Endothelial cell of umbilical vein (primary cell): ENCODE measurements at regions not wholly inside any gene's neighbourhood (a gene's known extent, or its start where the extent isn't known, plus 50 kb on each side); places are given as distances from the start of the nearest gene placed in this dataset.

Experiments
- POLR2AphosphoS5 ChIP-seq: IDR thresholded peaks from 2 replicates; pipeline ENCODE4 v1.6.1; 2012; ENCODE audit warnings: low read depth, mild to moderate bottlenecking, control low read depth, low read length, moderate library complexity; ENCODE audit not compliant: insufficient read depth
- TF ChIP-seq, protein P1 (sequence below): IDR thresholded peaks from 2 replicates; pipeline ENCODE4 v1.6.1; 2011; ENCODE audit not compliant: insufficient read depth, insufficient read length
- TF ChIP-seq, protein P2 (sequence below), 2 donors: IDR thresholded peaks; 1 replicate in 1 of 2; 2 replicates in 1 of 2; pipeline ENCODE4 v1.5.1; 2011; ENCODE audit warnings: low read length in 2 of 2, mild to moderate bottlenecking in 2 of 2, moderate library complexity in 2 of 2, control low read depth in 1 of 2, inconsistent platforms in 1 of 2, low read depth in 1 of 2; ENCODE audit not compliant: insufficient read depth in 1 of 2; ENCODE audit errors: extremely low read depth in 1 of 2

DNA sequence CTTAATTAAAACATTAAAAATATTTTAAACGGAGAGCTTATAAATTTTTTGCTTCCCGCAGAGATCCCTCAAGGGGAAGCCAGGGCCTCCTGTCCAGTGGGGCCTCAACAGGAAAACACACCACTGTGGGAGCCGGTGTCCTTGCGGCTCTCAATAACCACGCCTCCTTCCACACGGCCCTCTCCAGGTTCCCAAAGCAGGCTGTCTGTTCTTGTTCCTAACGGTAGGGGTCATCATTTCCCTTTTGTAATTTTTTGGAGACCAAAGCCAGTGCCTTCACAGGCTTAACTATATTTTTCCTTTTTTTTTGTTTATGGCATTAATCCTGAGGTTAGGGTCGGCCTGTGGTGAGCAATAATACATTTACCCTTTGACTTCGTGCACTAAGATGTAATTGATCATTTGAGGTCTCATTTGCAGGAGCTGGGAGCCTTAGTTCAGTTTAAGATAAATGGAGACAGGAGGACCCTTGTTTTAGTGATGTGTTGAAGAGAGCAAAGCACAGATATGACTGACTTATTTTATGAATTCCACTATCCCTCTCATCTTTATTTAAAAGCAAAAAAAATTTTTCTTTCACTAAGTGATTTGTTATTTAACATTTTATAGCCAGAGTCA, 77.5 kb upstream of the N4BP1 start:
- TF ChIP-seq, protein P1, sequence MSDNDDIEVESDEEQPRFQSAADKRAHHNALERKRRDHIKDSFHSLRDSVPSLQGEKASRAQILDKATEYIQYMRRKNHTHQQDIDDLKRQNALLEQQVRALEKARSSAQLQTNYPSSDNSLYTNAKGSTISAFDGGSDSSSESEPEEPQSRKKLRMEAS: no peak
- no peak for TF ChIP-seq POLR2AphosphoS5
- TF ChIP-seq, protein P2, sequence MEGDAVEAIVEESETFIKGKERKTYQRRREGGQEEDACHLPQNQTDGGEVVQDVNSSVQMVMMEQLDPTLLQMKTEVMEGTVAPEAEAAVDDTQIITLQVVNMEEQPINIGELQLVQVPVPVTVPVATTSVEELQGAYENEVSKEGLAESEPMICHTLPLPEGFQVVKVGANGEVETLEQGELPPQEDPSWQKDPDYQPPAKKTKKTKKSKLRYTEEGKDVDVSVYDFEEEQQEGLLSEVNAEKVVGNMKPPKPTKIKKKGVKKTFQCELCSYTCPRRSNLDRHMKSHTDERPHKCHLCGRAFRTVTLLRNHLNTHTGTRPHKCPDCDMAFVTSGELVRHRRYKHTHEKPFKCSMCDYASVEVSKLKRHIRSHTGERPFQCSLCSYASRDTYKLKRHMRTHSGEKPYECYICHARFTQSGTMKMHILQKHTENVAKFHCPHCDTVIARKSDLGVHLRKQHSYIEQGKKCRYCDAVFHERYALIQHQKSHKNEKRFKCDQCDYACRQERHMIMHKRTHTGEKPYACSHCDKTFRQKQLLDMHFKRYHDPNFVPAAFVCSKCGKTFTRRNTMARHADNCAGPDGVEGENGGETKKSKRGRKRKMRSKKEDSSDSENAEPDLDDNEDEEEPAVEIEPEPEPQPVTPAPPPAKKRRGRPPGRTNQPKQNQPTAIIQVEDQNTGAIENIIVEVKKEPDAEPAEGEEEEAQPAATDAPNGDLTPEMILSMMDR (IDR thresholded peaks at IDR 0.05; ENCODE audit: extremely low read depth in 1 of 2, insufficient read depth in 1 of 2, low read depth in 1 of 2, low read length in 2 of 2): peak; percentile 64
